HepG2 (cell line): ENCODE measurements at regions not wholly inside any gene's neighbourhood (a gene's known extent, or its start where the extent isn't known, plus 50 kb on each side); places are given as distances from the start of the nearest gene placed in this dataset.

Experiments used
- IRF9 ChIP-seq: sonication (generic); formaldehyde crosslinking; IDR thresholded peaks from 2 replicates; pipeline ENCODE4 v1.8.0; 2022; ENCODE audit warnings: missing genetic modification reagents, mild to moderate bottlenecking, borderline replicate concordance
- JUND ChIP-seq: sonication (generic); formaldehyde crosslinking; IDR thresholded peaks from 2 replicates; pipeline ENCODE4 v1.8.0; 2022; ENCODE audit warnings: mild to moderate bottlenecking, missing genetic modification reagents
- KDM1A ChIP-seq: IDR thresholded peaks from 2 replicates; pipeline ENCODE4 v1.6.1; 2016; ENCODE audit warnings: missing compliant biosample characterization
- TF ChIP-seq, protein P1 (sequence below): sonication (generic); formaldehyde crosslinking; IDR thresholded peaks from 2 replicates; pipeline ENCODE4 v1.5.0; 2020; ENCODE audit warnings: mild to moderate bottlenecking, missing genetic modification reagents, moderate library complexity
- TF ChIP-seq, protein P2 (sequence below): sonication (generic); IDR thresholded peaks from 2 replicates; pipeline ENCODE4 v1.6.1; 2016; ENCODE audit warnings: low read depth, borderline replicate concordance

DNA sequence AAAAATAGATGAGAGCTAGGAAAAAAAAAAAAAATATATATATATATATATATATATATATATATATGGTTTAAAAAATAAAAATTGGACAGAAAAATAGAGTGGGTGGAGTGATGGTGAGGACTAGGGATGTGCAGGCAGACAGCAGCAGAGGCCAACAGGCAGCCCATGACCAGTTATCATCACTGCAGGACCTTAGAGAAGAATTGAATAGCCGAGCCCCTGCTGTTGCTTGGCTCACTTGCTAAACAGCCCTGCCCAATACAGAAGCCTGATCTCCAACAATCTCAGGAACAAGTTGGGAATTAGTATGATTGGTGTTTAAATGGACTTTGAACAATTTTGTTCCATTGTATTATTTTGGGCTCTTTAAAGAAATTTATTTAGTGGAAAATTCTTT is 967.5 kb upstream of the PIK3C3 start:
- TF ChIP-seq JUND (no peak), IRF9 (CRISPR knock-in tag) (no peak), KDM1A (CRISPR knock-in tag) (no peak)
- TF ChIP-seq, protein P1, sequence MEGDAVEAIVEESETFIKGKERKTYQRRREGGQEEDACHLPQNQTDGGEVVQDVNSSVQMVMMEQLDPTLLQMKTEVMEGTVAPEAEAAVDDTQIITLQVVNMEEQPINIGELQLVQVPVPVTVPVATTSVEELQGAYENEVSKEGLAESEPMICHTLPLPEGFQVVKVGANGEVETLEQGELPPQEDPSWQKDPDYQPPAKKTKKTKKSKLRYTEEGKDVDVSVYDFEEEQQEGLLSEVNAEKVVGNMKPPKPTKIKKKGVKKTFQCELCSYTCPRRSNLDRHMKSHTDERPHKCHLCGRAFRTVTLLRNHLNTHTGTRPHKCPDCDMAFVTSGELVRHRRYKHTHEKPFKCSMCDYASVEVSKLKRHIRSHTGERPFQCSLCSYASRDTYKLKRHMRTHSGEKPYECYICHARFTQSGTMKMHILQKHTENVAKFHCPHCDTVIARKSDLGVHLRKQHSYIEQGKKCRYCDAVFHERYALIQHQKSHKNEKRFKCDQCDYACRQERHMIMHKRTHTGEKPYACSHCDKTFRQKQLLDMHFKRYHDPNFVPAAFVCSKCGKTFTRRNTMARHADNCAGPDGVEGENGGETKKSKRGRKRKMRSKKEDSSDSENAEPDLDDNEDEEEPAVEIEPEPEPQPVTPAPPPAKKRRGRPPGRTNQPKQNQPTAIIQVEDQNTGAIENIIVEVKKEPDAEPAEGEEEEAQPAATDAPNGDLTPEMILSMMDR = no peak
- TF ChIP-seq, protein P2, sequence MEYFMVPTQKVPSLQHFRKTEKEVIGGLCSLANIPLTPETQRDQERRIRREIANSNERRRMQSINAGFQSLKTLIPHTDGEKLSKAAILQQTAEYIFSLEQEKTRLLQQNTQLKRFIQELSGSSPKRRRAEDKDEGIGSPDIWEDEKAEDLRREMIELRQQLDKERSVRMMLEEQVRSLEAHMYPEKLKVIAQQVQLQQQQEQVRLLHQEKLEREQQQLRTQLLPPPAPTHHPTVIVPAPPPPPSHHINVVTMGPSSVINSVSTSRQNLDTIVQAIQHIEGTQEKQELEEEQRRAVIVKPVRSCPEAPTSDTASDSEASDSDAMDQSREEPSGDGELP = no peak
